ENCODE measurements at regions not wholly inside any gene's neighbourhood (a gene's known extent, or its start where the extent isn't known, plus 50 kb on each side); places are given as distances from the start of the nearest gene placed in this dataset.

- Histone ChIP-seq H3K27me3 (ENCODE audit: control insufficient read depth in 2 of 2, insufficient read depth in 2 of 2, low read length in 2 of 2) (peaks cover 5 to 24% of the 10 kb centered on the region in 2 experiments; a peak in 3 of 5 replicates), H3K79me2 (ENCODE audit: control insufficient read depth, insufficient read depth, low read length) (no peaks in the 10 kb centered on the region), H3K9me3 (replicated peaks; ENCODE audit: control insufficient read depth, insufficient read depth, low read depth, low read length) (no peaks in the 10 kb centered on the region), H3K9me1 (ENCODE audit: control insufficient read depth, insufficient read depth, low read length) (no peaks in the 10 kb centered on the region), H3K4me3 (no peak overlapping the region), H2AFZ (ENCODE audit: low read depth, low read length) (no peak overlapping the region), H3K9ac (ENCODE audit: insufficient read depth in 1 of 2, low read depth in 2 of 2, low read length in 2 of 2) (no peak overlapping the region), H3K4me1 (replicated peaks in 1 of 2; ENCODE audit: control insufficient read depth in 2 of 2, insufficient read depth in 2 of 2, low read length in 2 of 2) (no peaks in the 10 kb centered on the region), H4K20me1 (replicated peaks; ENCODE audit: control insufficient read depth, insufficient read depth, low read length) (no peaks in the 10 kb centered on the region), H3K4me2 (ENCODE audit: insufficient read depth, low read length) (no peak overlapping the region), H3K27ac (ENCODE audit: extremely low read depth, low read depth, low read length) (no peak overlapping the region), H3K36me3 (ENCODE audit: control insufficient read depth, insufficient read depth, low read length) (no peaks in the 10 kb centered on the region)
- no TSS peak for BruUV-seq (replicated peaks)
- 0% methylated on average over 4 of the region's 7 CpGs for WGBS (ENCODE audit: insufficient coverage, low coverage, missing lambda C conversion rate)
- no peak for TF ChIP-seq CGGBP1 (CRISPR knock-in tag; IDR thresholded peaks at IDR 0.05)
- TF ChIP-seq BMI1 (IDR thresholded peaks at IDR 0.05; ENCODE audit: low read length), result no peak
- no peak for TF ChIP-seq EP300 (IDR thresholded peaks at IDR 0.05; ENCODE audit: low read length)
- TF ChIP-seq TRIM28 (IDR thresholded peaks at IDR 0.05), result no peak
- no peak for TF ChIP-seq HIVEP1 (CRISPR knock-in tag; IDR thresholded peaks at IDR 0.05)
- no peak for TF ChIP-seq ZKSCAN1 (IDR thresholded peaks at IDR 0.05; ENCODE audit: low read depth, low read length)
- no peak for TF ChIP-seq SRF (CRISPR knock-in tag; IDR thresholded peaks at IDR 0.05)
- no peak for ATAC-seq
- intact Hi-C loops (cut with micrococcal nuclease), result no loop called here
- in situ Hi-C loops (cut with MboI), result no loop called here
- CTCF ChIA-PET (ENCODE audit: low intra/inter-chr PET ratio), result no interaction called here
- DNase-seq (ENCODE audit: extremely low read depth in 1 of 4, low spot score in 3 of 4), result no peak
- POLR2A ChIA-PET, result no interaction called here
- FAIRE-seq, result no peak
These were observed 473.6 kb downstream of the FOXO1 start for GRCh38 chr13:40192858-40193257.
